ENCODE measurements at regions not wholly inside any gene's neighbourhood (a gene's known extent, or its start where the extent isn't known, plus 50 kb on each side); places are given as distances from the start of the nearest gene placed in this dataset.

DNA sequence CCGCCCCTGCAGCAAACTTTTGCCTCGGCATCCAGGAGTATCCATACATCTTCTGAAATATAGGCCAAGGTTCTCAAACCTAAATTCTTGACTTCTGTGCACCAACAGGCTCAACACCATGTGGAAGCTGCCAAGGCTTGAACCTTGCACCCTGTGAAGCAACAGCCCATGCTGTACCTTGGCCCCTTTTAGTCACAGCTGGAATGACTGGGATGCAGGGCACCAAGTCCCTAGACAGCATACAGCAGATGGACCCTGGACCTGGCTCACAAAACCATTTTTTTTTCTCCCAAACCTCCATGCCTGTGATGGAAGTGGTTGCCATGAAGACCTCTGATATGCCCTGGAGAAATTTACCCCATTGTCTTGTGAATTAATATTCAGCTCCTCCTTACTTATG is 233.8 kb upstream of the KCND2 start:
- Mint-ChIP-seq H3K4me1 (ENCODE audit: unreplicated experiment) (no peaks in the 10 kb centered on the region), H3K4me3 (ENCODE audit: unreplicated experiment) (no peak overlapping the region), H3K27me3 (ENCODE audit: unreplicated experiment) (peaks cover 1% of the 10 kb centered on the region), H3K27ac (ENCODE audit: unreplicated experiment) (no peak overlapping the region), H3K36me3 (ENCODE audit: low read depth, unreplicated experiment) (no peaks in the 10 kb centered on the region), H3K9me3 (ENCODE audit: unreplicated experiment) (no peaks in the 10 kb centered on the region)
- TF ChIP-seq, protein P1, sequence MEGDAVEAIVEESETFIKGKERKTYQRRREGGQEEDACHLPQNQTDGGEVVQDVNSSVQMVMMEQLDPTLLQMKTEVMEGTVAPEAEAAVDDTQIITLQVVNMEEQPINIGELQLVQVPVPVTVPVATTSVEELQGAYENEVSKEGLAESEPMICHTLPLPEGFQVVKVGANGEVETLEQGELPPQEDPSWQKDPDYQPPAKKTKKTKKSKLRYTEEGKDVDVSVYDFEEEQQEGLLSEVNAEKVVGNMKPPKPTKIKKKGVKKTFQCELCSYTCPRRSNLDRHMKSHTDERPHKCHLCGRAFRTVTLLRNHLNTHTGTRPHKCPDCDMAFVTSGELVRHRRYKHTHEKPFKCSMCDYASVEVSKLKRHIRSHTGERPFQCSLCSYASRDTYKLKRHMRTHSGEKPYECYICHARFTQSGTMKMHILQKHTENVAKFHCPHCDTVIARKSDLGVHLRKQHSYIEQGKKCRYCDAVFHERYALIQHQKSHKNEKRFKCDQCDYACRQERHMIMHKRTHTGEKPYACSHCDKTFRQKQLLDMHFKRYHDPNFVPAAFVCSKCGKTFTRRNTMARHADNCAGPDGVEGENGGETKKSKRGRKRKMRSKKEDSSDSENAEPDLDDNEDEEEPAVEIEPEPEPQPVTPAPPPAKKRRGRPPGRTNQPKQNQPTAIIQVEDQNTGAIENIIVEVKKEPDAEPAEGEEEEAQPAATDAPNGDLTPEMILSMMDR (IDR thresholded peaks at IDR 0.05; ENCODE audit: unreplicated experiment) = no peak
- no peak for DNase-seq (ENCODE audit: low spot score)

DNA sequence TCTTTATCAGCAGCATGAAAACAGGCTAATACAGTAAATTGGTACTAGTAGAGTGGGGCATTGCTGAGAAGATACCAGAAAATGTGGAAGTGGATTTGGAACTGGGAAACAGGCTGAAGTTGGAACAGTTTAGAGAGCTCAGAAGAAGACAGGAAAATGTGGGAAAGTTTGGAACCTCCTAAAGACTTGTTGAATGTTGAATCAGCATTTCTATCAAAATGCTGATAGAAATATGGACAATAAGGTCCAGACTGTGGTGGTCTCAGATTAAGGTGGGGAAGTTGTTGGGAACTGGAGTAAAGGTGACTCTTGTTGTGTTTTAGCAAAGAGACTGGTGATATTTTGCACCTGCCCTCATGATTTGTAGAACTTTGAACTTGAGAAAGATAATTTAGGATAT is 231.2 kb upstream of the KCND2 start:
- TF ChIP-seq, protein P1 (IDR thresholded peaks at IDR 0.05; ENCODE audit: unreplicated experiment) = no peak
- no peaks in the 10 kb centered on the region for H3K4me1 Mint-ChIP-seq (ENCODE audit: unreplicated experiment)
- DNase-seq (ENCODE audit: low spot score) = no peak
- no peaks in the 10 kb centered on the region for H3K9me3 Mint-ChIP-seq (ENCODE audit: unreplicated experiment)
- H3K4me3 Mint-ChIP-seq (ENCODE audit: unreplicated experiment) = no peak overlapping the region
- H3K27ac Mint-ChIP-seq (ENCODE audit: unreplicated experiment) = no peak overlapping the region
- H3K27me3 Mint-ChIP-seq (ENCODE audit: unreplicated experiment) = peaks cover 1% of the 10 kb centered on the region
- no peaks in the 10 kb centered on the region for H3K36me3 Mint-ChIP-seq (ENCODE audit: low read depth, unreplicated experiment)

DNA sequence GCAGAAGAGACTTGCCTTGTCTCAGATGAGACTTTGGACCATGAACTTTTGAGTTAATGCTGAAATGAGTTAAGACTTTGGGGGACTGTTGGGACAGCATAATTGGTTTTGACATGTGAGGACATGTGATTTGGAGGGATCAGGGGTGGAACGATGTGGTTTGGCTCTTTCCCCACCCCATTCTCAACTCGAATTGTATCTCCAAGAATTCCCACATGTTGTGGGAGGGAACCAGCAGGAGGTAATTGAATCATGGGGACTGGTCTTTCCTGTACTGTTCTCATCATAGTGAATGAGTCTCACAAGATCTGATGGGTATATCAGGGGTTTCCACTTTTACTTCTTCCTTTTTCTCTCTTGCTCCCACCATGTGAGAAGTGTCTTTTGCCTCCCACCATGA is 229.7 kb upstream of the KCND2 start:
- Mint-ChIP-seq H3K36me3 (ENCODE audit: low read depth, unreplicated experiment) (no peaks in the 10 kb centered on the region), H3K27me3 (ENCODE audit: unreplicated experiment) (peaks cover 1% of the 10 kb centered on the region), H3K4me3 (ENCODE audit: unreplicated experiment) (no peak overlapping the region), H3K4me1 (ENCODE audit: unreplicated experiment) (no peaks in the 10 kb centered on the region), H3K9me3 (ENCODE audit: unreplicated experiment) (no peaks in the 10 kb centered on the region), H3K27ac (ENCODE audit: unreplicated experiment) (no peak overlapping the region)
- DNase-seq (ENCODE audit: low spot score) = no peak
- TF ChIP-seq, protein P1 (IDR thresholded peaks at IDR 0.05; ENCODE audit: unreplicated experiment) = no peak

DNA sequence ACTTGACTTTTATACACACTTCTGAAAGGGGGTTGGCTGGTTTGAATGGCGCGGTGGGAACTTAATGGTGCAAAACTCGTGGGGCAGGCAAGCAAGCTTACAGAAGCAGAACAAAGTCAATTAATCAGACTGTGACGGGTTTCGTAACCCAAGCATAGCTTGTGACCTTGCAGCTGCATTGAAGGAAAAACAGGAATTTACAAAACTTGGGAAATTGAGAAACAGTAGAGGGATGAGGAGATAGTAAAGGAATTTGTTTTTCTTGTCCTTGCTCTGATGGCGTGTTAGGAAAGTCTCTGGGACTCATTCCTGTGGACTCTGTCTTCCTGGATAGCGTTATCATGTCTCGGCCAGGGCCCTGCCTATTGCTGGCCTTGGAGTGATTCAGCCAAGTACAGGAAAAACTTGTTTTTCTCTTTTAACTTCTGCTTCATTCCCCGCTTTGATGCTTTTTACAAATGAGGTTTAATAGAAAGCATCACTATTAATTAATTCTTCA is 220.0 kb upstream of the KCND2 start:
- no peak for DNase-seq (ENCODE audit: low spot score)
- peaks cover 11% of the 10 kb centered on the region for H3K4me1 Mint-ChIP-seq (ENCODE audit: unreplicated experiment)

DNA sequence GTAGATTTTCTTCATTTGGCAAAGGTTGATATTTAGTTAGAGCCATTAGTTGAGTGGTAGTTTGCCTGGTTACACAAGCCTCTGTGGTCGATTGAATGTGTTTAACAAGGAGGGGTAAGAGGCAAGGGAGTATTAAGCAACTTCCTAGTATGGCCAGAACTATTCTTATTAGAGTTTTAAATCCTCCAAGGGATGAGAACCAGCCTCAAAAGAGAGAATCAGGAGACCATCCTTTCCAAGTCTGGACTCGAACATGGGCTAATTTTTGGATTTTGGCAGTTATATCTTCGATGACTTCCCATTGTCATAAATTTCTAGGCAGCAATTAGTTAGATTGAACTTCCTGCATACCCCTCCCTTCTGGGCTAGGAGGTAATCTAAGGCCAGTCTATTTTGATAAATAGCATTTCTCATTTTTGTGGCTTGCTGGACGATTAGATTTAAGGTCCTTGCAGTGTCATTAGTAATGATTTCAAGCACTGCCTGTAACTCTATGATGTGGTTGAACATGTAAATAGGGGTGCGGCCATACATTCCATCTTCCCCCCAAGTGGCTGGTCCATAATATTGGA is 219.5 kb upstream of the KCND2 start:
- Mint-ChIP-seq H3K27ac (ENCODE audit: unreplicated experiment) (no peak overlapping the region), H3K4me1 (ENCODE audit: unreplicated experiment) (peaks cover 11% of the 10 kb centered on the region)
- TF ChIP-seq, protein P1 (IDR thresholded peaks at IDR 0.05; ENCODE audit: unreplicated experiment) = no peak

More for the DNA sequence above, 220.0 kb upstream of the KCND2 start:
- TF ChIP-seq, protein P1 (IDR thresholded peaks at IDR 0.05; ENCODE audit: unreplicated experiment) = no peak
- H3K9me3 Mint-ChIP-seq (ENCODE audit: unreplicated experiment) = no peaks in the 10 kb centered on the region
- H3K27ac Mint-ChIP-seq (ENCODE audit: unreplicated experiment) = peak overlapping the region; percentile 59
- no peak overlapping the region for H3K4me3 Mint-ChIP-seq (ENCODE audit: unreplicated experiment)
- H3K36me3 Mint-ChIP-seq (ENCODE audit: low read depth, unreplicated experiment) = no peaks in the 10 kb centered on the region
- H3K27me3 Mint-ChIP-seq (ENCODE audit: unreplicated experiment) = no peaks in the 10 kb centered on the region

More for the DNA sequence above, 219.5 kb upstream of the KCND2 start:
- no peak for DNase-seq (ENCODE audit: low spot score)
- no peaks in the 10 kb centered on the region for H3K36me3 Mint-ChIP-seq (ENCODE audit: low read depth, unreplicated experiment)
- no peaks in the 10 kb centered on the region for H3K9me3 Mint-ChIP-seq (ENCODE audit: unreplicated experiment)
- H3K27me3 Mint-ChIP-seq (ENCODE audit: unreplicated experiment) = no peaks in the 10 kb centered on the region
- H3K4me3 Mint-ChIP-seq (ENCODE audit: unreplicated experiment) = no peak overlapping the region
